ENCODE measurements at regions not wholly inside any gene's neighbourhood (a gene's known extent, or its start where the extent isn't known, plus 50 kb on each side); places are given as distances from the start of the nearest gene placed in this dataset.

DNA sequence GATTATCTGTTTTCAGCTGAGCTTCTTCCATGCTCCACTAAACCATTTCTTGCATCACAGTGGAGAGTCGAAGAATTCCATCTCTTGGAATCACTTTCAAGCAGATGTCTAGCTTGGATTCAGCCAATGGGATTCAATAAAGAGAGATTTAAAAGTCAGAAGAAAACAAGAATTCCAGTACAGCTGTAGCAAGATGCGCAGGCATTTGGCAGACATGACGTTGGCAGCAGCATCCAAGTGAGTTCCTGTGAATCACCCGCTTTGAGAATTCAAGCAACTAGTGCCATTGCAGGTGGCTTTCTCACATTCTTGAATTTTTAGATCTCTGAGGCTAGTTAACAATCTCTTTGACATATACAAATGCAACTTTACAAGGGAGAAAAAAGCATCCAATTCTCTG lies 467.0 kb downstream of the CDH10 start:
- no peak for TF ChIP-seq MYC (IDR thresholded peaks at IDR 0.05; ENCODE audit: low read depth, low read length)
- TF ChIP-seq, protein P1, sequence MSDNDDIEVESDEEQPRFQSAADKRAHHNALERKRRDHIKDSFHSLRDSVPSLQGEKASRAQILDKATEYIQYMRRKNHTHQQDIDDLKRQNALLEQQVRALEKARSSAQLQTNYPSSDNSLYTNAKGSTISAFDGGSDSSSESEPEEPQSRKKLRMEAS (IDR thresholded peaks at IDR 0.05; ENCODE audit: low read depth, low read length), result no peak
- TF ChIP-seq POLR2A (IDR thresholded peaks at IDR 0.05; ENCODE audit: extremely low read depth, insufficient read length), result no peak
- TF ChIP-seq, protein P2, sequence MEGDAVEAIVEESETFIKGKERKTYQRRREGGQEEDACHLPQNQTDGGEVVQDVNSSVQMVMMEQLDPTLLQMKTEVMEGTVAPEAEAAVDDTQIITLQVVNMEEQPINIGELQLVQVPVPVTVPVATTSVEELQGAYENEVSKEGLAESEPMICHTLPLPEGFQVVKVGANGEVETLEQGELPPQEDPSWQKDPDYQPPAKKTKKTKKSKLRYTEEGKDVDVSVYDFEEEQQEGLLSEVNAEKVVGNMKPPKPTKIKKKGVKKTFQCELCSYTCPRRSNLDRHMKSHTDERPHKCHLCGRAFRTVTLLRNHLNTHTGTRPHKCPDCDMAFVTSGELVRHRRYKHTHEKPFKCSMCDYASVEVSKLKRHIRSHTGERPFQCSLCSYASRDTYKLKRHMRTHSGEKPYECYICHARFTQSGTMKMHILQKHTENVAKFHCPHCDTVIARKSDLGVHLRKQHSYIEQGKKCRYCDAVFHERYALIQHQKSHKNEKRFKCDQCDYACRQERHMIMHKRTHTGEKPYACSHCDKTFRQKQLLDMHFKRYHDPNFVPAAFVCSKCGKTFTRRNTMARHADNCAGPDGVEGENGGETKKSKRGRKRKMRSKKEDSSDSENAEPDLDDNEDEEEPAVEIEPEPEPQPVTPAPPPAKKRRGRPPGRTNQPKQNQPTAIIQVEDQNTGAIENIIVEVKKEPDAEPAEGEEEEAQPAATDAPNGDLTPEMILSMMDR (IDR thresholded peaks at IDR 0.05; ENCODE audit: low read depth, low read length), result no peak
- no peak overlapping the region for H3K4me3 ChIP-seq (ENCODE audit: low read depth, low read length)
- no peak for DNase-seq (ENCODE audit: low read depth)

DNA sequence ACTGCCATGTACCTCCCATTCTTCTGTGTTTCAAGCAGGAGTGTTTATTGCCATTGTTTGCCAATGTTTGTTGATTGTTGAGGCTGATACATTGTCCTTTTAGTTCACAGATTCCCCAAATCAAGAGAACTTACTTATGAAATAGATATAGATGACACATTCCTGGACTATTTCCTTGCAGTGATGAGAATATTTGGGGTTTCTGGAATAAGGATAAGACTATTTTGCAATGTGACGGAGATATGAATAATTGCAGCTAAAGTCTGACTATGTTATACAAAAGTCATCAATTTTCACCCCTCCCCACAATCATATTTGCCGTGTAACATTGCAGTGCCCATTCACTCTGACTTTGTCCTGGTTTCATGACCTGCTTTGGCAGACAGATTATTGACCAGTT lies 460.8 kb downstream of the CDH10 start:
- TF ChIP-seq, protein P1 (IDR thresholded peaks at IDR 0.05; ENCODE audit: low read depth, low read length), result no peak
- TF ChIP-seq, protein P2 (IDR thresholded peaks at IDR 0.05; ENCODE audit: low read depth, low read length), result no peak
- no peak for TF ChIP-seq POLR2A (IDR thresholded peaks at IDR 0.05; ENCODE audit: extremely low read depth, insufficient read length)
- no peak for DNase-seq (ENCODE audit: low read depth)
- no peak overlapping the region for H3K4me3 ChIP-seq (ENCODE audit: low read depth, low read length)

DNA sequence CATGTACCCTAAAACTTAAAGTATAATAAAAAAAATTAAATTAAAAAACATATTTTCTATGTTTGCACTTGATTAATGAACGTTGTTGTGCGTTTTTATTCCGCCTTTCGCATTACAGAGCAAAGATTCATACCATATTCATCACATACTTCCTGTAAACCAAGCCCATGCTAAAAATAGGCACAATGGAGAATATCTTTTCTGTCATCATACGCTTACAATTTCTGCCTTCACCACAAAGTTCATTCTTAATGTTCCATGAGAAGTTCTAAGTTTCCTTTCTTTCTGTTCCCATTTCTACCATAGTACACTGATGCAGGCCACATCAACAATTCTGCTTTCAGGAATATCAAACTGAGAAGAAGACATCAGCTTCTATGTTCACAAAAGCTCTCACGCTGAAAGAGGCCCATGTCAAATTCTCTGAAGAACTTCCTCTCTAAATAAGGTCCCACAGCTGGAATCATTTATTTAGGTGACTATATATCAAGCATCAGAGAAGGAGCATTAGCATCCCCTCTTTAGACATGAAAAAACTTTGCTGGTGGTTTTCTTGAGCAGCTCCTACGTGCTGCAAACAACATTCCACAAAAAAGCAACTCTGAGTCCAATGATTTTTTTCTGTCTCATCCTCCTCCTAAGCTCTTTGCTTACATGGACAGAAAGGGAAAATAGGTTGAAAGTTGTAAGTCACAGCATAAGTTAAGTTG lies 456.4 kb downstream of the CDH10 start:
- no peak overlapping the region for H3K4me3 ChIP-seq (ENCODE audit: low read depth, low read length)
- TF ChIP-seq, protein P1 (IDR thresholded peaks at IDR 0.05; ENCODE audit: low read depth, low read length), result no peak
- TF ChIP-seq POLR2A (IDR thresholded peaks at IDR 0.05; ENCODE audit: extremely low read depth, insufficient read length) (no peak), MYC (IDR thresholded peaks at IDR 0.05; ENCODE audit: low read depth, low read length) (no peak)
- TF ChIP-seq, protein P2 (IDR thresholded peaks at IDR 0.05; ENCODE audit: low read depth, low read length), result no peak
- no peak for DNase-seq (ENCODE audit: low read depth)

DNA sequence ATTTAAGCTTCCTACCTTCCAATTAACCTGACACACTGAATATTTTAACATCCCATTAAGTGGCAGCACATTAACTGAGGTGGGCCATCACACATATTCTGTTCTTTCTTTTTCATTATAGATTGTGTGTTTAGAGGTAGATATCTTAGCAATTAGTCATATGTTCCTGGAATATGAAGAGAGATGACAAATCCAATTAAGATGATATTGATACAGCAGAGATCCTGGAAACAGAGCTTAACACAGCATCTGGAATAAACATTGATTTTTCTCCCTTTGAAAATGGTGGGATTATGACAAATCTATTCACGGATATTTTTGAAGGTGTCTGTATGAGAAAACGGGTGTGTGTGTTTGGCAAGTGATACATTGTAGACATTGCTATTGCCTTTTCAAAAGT lies 448.0 kb downstream of the CDH10 start:
- no peak for DNase-seq (ENCODE audit: low read depth)
- no peak overlapping the region for H3K4me3 ChIP-seq (ENCODE audit: low read depth, low read length)
- TF ChIP-seq, protein P2 (IDR thresholded peaks at IDR 0.05; ENCODE audit: low read depth, low read length), result no peak
- TF ChIP-seq, protein P1 (IDR thresholded peaks at IDR 0.05; ENCODE audit: low read depth, low read length), result no peak
- no peak for TF ChIP-seq MYC (IDR thresholded peaks at IDR 0.05; ENCODE audit: low read depth, low read length)
- no peak for TF ChIP-seq POLR2A (IDR thresholded peaks at IDR 0.05; ENCODE audit: extremely low read depth, insufficient read length)

DNA sequence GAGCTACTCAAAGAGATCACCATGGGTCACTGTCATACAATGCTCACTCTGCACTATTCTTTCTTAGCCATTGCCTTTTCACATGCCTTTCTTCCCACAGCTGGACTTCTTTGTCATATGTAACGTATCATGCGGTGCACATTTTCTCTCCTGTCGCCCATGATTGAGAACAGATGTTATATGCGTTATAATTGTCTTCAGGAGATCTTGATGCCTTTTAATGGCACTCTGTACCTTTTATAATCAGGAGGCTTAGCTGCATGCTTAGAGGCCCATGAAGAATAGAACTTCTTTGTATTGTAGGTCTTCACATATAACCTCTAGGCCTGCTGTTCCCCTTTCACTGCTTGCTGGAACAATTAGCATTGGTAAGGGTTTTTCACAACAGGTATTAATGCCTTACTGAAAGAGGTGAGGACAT lies 436.1 kb downstream of the CDH10 start:
- H3K4me3 ChIP-seq (ENCODE audit: low read depth, low read length), result no peak overlapping the region
- TF ChIP-seq, protein P1 (IDR thresholded peaks at IDR 0.05; ENCODE audit: low read depth, low read length), result no peak
- TF ChIP-seq POLR2A (IDR thresholded peaks at IDR 0.05; ENCODE audit: extremely low read depth, insufficient read length) (no peak), MYC (IDR thresholded peaks at IDR 0.05; ENCODE audit: low read depth, low read length) (no peak)
- TF ChIP-seq, protein P2 (IDR thresholded peaks at IDR 0.05; ENCODE audit: low read depth, low read length), result no peak
- DNase-seq (ENCODE audit: low read depth), result no peak
